NT2/D1 (cell line): ENCODE measurements at regions not wholly inside any gene's neighbourhood (a gene's known extent, or its start where the extent isn't known, plus 50 kb on each side); places are given as distances from the start of the nearest gene placed in this dataset.

Experiments used
- SUZ12 ChIP-seq: IDR thresholded peaks from 2 replicates; pipeline ENCODE4 v1.6.1; 2011; ENCODE audit not compliant: insufficient read length, insufficient read depth; ENCODE audit errors: extremely low read depth
- YY1 ChIP-seq: IDR thresholded peaks from 2 replicates; pipeline ENCODE4 v1.6.1; 2011; ENCODE audit not compliant: insufficient read length, insufficient read depth

- TF ChIP-seq YY1 (no peak), SUZ12 (no peak)
Observed at GRCh38 chr15:67010898-67011616, 54.3 kb upstream of the SMAD3 start.
